GM18499 (cell line): ENCODE measurements at regions not wholly inside any gene's neighbourhood (a gene's known extent, or its start where the extent isn't known, plus 50 kb on each side); places are given as distances from the start of the nearest gene placed in this dataset.
"Not testable (repeated sequence)": the region's sequence is repeated elsewhere in the genome, so short reads cannot be mapped to it uniquely, and the experiment has no call there.

Experiments used
- ATAC-seq: cut with Tn5 transposase; IDR thresholded peaks from one replicate; pipeline ENCODE4 v1.9.1; 2021; ENCODE audit warnings: moderate number of reproducible peaks; ENCODE audit not compliant: insufficient read depth, unreplicated experiment

GRCh38 chr6:56727097-56727850 lies 84.6 kb upstream of the DST start:
- no peak for ATAC-seq

GRCh38 chr6:56725254-56725653 lies 82.6 kb upstream of the DST start:
- ATAC-seq = no peak

- no peak for ATAC-seq
These were observed 81.8 kb upstream of the DST start for GRCh38 chr6:56724455-56724854.

GRCh38 chr6:56720882-56721281 lies 78.2 kb upstream of the DST start:
- ATAC-seq = no peak

- not testable (repeated sequence) for ATAC-seq
These were observed 77.5 kb upstream of the DST start for GRCh38 chr6:56720202-56720601.

- not testable (repeated sequence) for ATAC-seq
These were observed 76.8 kb upstream of the DST start for GRCh38 chr6:56719315-56720058.

- no peak for ATAC-seq
These were observed 75.5 kb upstream of the DST start for GRCh38 chr6:56718236-56718635.

- no peak for ATAC-seq
These were observed 73.5 kb upstream of the DST start for GRCh38 chr6:56716229-56716628.

GRCh38 chr6:56715741-56716140 lies 73.1 kb upstream of the DST start:
- no peak for ATAC-seq

GRCh38 chr6:56714982-56715456 lies 72.3 kb upstream of the DST start:
- no peak for ATAC-seq

- no peak for ATAC-seq
These were observed 71.6 kb upstream of the DST start for GRCh38 chr6:56714273-56714672.

- ATAC-seq = no peak
These were observed 70.6 kb upstream of the DST start for GRCh38 chr6:56713254-56713672.

- no peak for ATAC-seq
These were observed 68.3 kb upstream of the DST start for GRCh38 chr6:56710967-56711366.

GRCh38 chr6:56709650-56710049 lies 67.0 kb upstream of the DST start:
- no peak for ATAC-seq

- ATAC-seq = no peak
These were observed 66.3 kb upstream of the DST start for GRCh38 chr6:56708810-56709597.

- ATAC-seq = no peak
These were observed 64.5 kb upstream of the DST start for GRCh38 chr6:56706981-56707726.

GRCh38 chr6:56699066-56699654 lies 56.5 kb upstream of the DST start:
- no peak for ATAC-seq

- ATAC-seq = no peak
These were observed 53.0 kb upstream of the DST start for GRCh38 chr6:56695702-56696101.

GRCh38 chr6:56694002-56694401 lies 51.3 kb upstream of the DST start:
- ATAC-seq = no peak

GRCh38 chr6:56693246-56693607 lies 50.5 kb upstream of the DST start:
- no peak for ATAC-seq
